ENCODE measurements at regions not wholly inside any gene's neighbourhood (a gene's known extent, or its start where the extent isn't known, plus 50 kb on each side); places are given as distances from the start of the nearest gene placed in this dataset.
"Not testable (repeated sequence)": the region's sequence is repeated elsewhere in the genome, so short reads cannot be mapped to it uniquely, and the experiment has no call there.

GRCh38 chr15:99493461-99493860 lies 72.3 kb upstream of the MEF2A start:
- H3K27ac ChIP-seq = no peak overlapping the region
- no peak overlapping the region for H2AFZ ChIP-seq
- H3K36me3 ChIP-seq (ENCODE audit: control insufficient read depth, insufficient read depth, low read length) = no peaks in the 10 kb centered on the region
- no peaks in the 10 kb centered on the region for H3K27me3 ChIP-seq (ENCODE audit: control insufficient read depth, insufficient read depth, low read length)
- H3K9me3 ChIP-seq (ENCODE audit: control insufficient read depth, low read length) = no peaks in the 10 kb centered on the region
- TF ChIP-seq CTCF (IDR thresholded peaks at IDR 0.05) = no peak
- no peak overlapping the region for H3K9ac ChIP-seq
- no peak overlapping the region for H3K4me2 ChIP-seq (ENCODE audit: low read length)
- no peak overlapping the region for H3K4me3 ChIP-seq (ENCODE audit: low read depth, low read length)
- H3K79me2 ChIP-seq = no peaks in the 10 kb centered on the region
- H3K4me1 ChIP-seq = no peaks in the 10 kb centered on the region

DNA sequence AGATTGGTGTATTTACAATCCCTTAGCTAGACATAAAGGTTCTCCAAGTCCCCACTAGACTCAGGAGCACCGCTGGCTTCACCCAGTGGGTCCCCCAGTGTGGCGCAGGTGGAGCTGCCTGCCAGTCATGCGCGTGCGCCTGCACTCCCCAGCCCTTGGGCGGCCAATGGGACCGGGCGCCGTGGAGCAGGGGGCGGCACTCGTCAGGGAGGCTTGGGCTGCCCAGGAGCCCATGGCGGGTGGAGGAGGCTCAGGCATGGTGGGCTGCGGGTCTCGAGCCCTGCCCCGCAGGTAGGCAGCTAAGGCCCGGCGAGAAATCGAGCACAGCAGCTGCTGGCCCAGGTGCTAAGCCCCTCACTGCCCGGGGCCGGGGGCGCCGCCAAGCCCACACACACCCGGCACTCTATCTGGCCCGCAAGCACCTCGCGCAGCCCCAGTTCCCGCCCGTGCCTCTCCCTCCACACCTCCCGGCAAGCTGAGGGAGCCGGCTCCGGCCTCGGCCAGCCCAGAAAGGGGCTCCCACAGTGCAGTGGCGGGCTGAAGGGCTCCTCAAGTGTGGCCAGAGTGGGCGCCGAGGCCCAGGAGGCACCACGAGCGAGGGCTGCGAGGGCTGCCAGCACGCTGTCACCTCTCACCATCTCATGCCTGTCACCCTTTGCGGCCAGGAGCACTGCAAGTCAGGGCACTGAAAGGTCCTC lies 71.1 kb upstream of the MEF2A start:
- not testable (repeated sequence) for H3K9ac ChIP-seq; H3K4me2 ChIP-seq (ENCODE audit: low read length); H3K9me3 ChIP-seq (ENCODE audit: control insufficient read depth, low read length); H3K36me3 ChIP-seq (ENCODE audit: control insufficient read depth, insufficient read depth, low read length); H3K4me3 ChIP-seq (ENCODE audit: low read depth, low read length); H3K27ac ChIP-seq; H3K27me3 ChIP-seq (ENCODE audit: control insufficient read depth, insufficient read depth, low read length); H3K4me1 ChIP-seq; H2AFZ ChIP-seq; H3K79me2 ChIP-seq

DNA sequence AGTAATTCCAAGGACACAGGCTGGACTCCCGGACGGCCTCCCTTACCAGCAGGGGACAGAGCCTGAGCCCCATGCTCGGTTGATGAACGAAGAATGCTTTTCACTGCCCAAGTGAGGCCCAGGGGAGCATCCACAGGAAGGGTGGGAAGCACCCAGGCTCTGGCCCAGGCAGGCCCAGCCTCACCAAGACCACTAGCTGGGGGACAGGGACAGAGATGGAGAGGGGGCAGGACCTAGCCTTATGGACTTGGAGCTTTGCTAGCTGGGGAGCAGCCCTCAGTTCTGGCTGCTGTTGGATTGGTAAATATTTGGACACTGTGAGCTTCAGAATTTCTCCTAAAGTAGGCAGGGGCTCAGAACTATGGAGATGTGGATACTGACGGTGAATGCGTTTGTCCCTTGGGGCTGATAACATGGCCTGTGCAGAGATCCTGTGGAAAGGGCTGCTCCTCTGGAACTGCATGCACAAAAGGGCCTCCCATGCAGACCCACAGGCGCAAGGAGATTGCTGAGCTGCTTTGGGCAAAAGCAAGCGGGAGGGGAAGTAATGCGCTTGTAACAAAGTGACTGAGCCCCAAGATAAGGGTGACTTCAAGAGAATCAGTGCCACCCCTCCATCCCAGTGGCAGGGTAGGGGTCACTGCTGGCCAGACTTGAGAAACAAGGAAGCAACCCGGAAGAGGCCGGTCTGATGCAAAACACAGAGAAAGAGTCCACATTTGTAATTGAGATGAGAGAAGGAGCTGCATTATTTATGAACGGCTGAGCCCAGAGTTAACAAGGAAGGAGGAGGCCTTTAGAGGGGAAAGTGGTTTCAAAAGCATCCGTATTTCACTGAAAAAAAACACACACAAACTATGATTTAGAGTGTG lies 70.1 kb upstream of the MEF2A start:
- no peak for TF ChIP-seq CTCF (IDR thresholded peaks at IDR 0.05)
- Histone ChIP-seq H3K36me3 (ENCODE audit: control insufficient read depth, insufficient read depth, low read length) (no peaks in the 10 kb centered on the region), H3K4me1 (no peaks in the 10 kb centered on the region), H2AFZ (no peak overlapping the region), H3K9ac (no peak overlapping the region), H3K9me3 (ENCODE audit: control insufficient read depth, low read length) (no peaks in the 10 kb centered on the region), H3K4me3 (ENCODE audit: low read depth, low read length) (no peak overlapping the region), H3K79me2 (no peaks in the 10 kb centered on the region), H3K4me2 (ENCODE audit: low read length) (no peak overlapping the region), H3K27me3 (ENCODE audit: control insufficient read depth, insufficient read depth, low read length) (no peaks in the 10 kb centered on the region), H3K27ac (no peak overlapping the region)

DNA sequence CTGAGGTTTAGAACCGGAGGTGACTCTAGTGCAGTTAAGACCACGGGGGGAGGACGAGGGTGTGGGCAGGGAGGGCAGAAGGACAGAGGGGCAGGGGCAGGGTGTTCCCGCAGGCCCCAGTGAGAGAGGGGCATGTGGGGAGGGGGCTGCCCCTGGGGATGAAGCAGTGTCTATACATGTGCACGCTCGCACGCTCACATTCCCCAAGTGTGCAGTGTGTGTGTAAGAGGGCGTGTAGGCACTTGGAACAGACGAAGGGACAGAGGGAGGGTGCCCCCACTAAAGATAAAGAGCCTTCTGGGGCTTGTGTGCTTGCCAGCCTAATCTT lies 69.5 kb upstream of the MEF2A start:
- Histone ChIP-seq H3K27ac (no peak overlapping the region), H3K79me2 (no peaks in the 10 kb centered on the region), H3K9ac (no peak overlapping the region), H3K4me3 (ENCODE audit: low read depth, low read length) (no peak overlapping the region), H3K4me1 (no peaks in the 10 kb centered on the region), H2AFZ (no peak overlapping the region), H3K9me3 (ENCODE audit: control insufficient read depth, low read length) (no peaks in the 10 kb centered on the region), H3K27me3 (ENCODE audit: control insufficient read depth, insufficient read depth, low read length) (no peaks in the 10 kb centered on the region), H3K4me2 (ENCODE audit: low read length) (no peak overlapping the region), H3K36me3 (ENCODE audit: control insufficient read depth, insufficient read depth, low read length) (no peaks in the 10 kb centered on the region)
- no peak for TF ChIP-seq CTCF (IDR thresholded peaks at IDR 0.05)

DNA sequence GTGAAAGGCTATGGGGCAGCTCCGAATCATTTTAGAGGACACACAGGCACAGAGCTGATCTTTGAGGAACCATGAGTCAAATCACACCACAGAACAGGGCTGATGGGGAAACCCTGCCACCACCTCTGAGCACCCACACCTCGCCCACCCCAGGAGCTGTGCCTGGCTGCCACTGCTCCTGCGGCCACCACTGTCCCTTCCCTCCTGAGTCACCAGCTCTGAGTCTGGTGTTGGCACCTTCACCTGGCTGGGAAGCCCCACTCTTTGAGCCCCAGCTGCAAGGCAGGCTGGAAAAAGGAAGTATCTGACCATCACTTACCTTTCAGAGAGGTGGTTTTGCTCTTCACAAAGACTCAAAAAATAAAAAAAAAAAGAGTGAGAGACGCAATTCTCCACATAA lies 63.6 kb upstream of the MEF2A start:
- no peak overlapping the region for H3K4me2 ChIP-seq (ENCODE audit: low read length)
- H3K9ac ChIP-seq = no peak overlapping the region
- no peak for TF ChIP-seq CTCF (IDR thresholded peaks at IDR 0.05)
- H2AFZ ChIP-seq = no peak overlapping the region
- H3K4me1 ChIP-seq = no peaks in the 10 kb centered on the region
- no peaks in the 10 kb centered on the region for H3K27me3 ChIP-seq (ENCODE audit: control insufficient read depth, insufficient read depth, low read length)
- H3K27ac ChIP-seq = no peak overlapping the region
- H3K36me3 ChIP-seq (ENCODE audit: control insufficient read depth, insufficient read depth, low read length) = no peaks in the 10 kb centered on the region
- H3K9me3 ChIP-seq (ENCODE audit: control insufficient read depth, low read length) = no peaks in the 10 kb centered on the region
- H3K4me3 ChIP-seq (ENCODE audit: low read depth, low read length) = no peak overlapping the region
- H3K79me2 ChIP-seq = no peaks in the 10 kb centered on the region
